ENCODE measurements at regions not wholly inside any gene's neighbourhood (a gene's known extent, or its start where the extent isn't known, plus 50 kb on each side); places are given as distances from the start of the nearest gene placed in this dataset.
A peak's percentile ranks its signal among the peaks of the same experiment; 100 is the strongest.

GRCh38 chr2:8036366-8036765 lies 645.5 kb upstream of the ID2 start:
- no peaks in the 10 kb centered on the region for H3K4me1 ChIP-seq (ENCODE audit: control insufficient read depth, insufficient read depth, low read length)

GRCh38 chr2:8039732-8040131 lies 642.1 kb upstream of the ID2 start:
- Histone ChIP-seq H3K36me3 (ENCODE audit: control insufficient read depth, insufficient read depth, low read length) (no peaks in the 10 kb centered on the region), H3K4me1 (ENCODE audit: control insufficient read depth, insufficient read depth, low read length) (no peaks in the 10 kb centered on the region), H3K9me3 (replicated peaks; ENCODE audit: control insufficient read depth, low read depth, low read length) (peaks cover 12% of the 10 kb centered on the region), H3K27me3 (ENCODE audit: control insufficient read depth, insufficient read depth, low read length) (no peaks in the 10 kb centered on the region), H3K27ac (ENCODE audit: low read length) (no peak overlapping the region), H3K4me3 (ENCODE audit: low read length) (no peak overlapping the region)
- 22% methylated on average over 1 of the region's 2 CpGs for WGBS (ENCODE audit: insufficient coverage)
- peak; percentile 20 for DNase-seq

More at GRCh38 chr2:8036366-8036765, 645.5 kb upstream of the ID2 start:
- Histone ChIP-seq H3K27ac (ENCODE audit: low read length) (no peak overlapping the region), H3K9me3 (replicated peaks; ENCODE audit: control insufficient read depth, low read depth, low read length) (no peaks in the 10 kb centered on the region), H3K27me3 (ENCODE audit: control insufficient read depth, insufficient read depth, low read length) (no peaks in the 10 kb centered on the region), H3K4me3 (ENCODE audit: low read length) (no peak overlapping the region), H3K36me3 (ENCODE audit: control insufficient read depth, insufficient read depth, low read length) (no peaks in the 10 kb centered on the region)
- 100% methylated on average over 2 of the region's 2 CpGs for WGBS (ENCODE audit: insufficient coverage)
- no peak for DNase-seq

DNA sequence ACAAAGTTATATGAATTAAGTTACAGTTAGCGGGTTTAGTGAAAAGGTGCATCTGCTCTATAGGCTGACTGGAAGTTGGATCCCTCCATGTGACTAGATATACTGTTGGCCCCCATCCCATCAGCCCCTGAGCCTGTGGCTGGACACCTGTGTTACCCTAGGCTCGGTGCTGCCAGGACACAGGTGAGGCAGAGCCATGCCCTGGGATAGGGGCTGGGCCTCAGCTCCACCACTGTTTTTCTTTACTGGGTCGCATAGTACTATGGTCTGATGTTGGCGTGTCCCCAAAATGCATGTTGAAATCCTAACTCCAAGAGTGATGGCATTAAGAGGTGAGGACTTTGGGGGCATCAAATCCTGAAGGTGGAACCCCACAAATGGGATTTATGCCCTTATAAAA lies 638.6 kb upstream of the ID2 start:
- Histone ChIP-seq H3K4me1 (ENCODE audit: control insufficient read depth, insufficient read depth, low read length) (no peaks in the 10 kb centered on the region), H3K27me3 (ENCODE audit: control insufficient read depth, insufficient read depth, low read length) (no peaks in the 10 kb centered on the region), H3K36me3 (ENCODE audit: control insufficient read depth, insufficient read depth, low read length) (no peaks in the 10 kb centered on the region), H3K27ac (ENCODE audit: low read length) (no peak overlapping the region), H3K9me3 (replicated peaks; ENCODE audit: control insufficient read depth, low read depth, low read length) (peaks cover 12% of the 10 kb centered on the region), H3K4me3 (ENCODE audit: low read length) (no peak overlapping the region)
- DNase-seq, result no peak
- 91% methylated on average over 3 of the region's 4 CpGs for WGBS (ENCODE audit: insufficient coverage)

GRCh38 chr2:8044046-8044594 lies 637.7 kb upstream of the ID2 start:
- Histone ChIP-seq H3K4me1 (ENCODE audit: control insufficient read depth, insufficient read depth, low read length) (peaks cover 5% of the 10 kb centered on the region), H3K9me3 (replicated peaks; ENCODE audit: control insufficient read depth, low read depth, low read length) (peaks cover 12% of the 10 kb centered on the region), H3K27me3 (ENCODE audit: control insufficient read depth, insufficient read depth, low read length) (no peaks in the 10 kb centered on the region), H3K36me3 (ENCODE audit: control insufficient read depth, insufficient read depth, low read length) (no peaks in the 10 kb centered on the region), H3K27ac (ENCODE audit: low read length) (no peak overlapping the region), H3K4me3 (ENCODE audit: low read length) (no peak overlapping the region)
- DNase-seq, result no peak
- 100% methylated on average over 4 of the region's 4 CpGs for WGBS (ENCODE audit: insufficient coverage)

GRCh38 chr2:8045081-8045614 lies 636.7 kb upstream of the ID2 start:
- Histone ChIP-seq H3K9me3 (replicated peaks; ENCODE audit: control insufficient read depth, low read depth, low read length) (peaks cover 12% of the 10 kb centered on the region), H3K36me3 (ENCODE audit: control insufficient read depth, insufficient read depth, low read length) (no peaks in the 10 kb centered on the region), H3K27ac (ENCODE audit: low read length) (no peak overlapping the region), H3K4me1 (ENCODE audit: control insufficient read depth, insufficient read depth, low read length) (peaks cover 7% of the 10 kb centered on the region), H3K27me3 (ENCODE audit: control insufficient read depth, insufficient read depth, low read length) (no peaks in the 10 kb centered on the region), H3K4me3 (ENCODE audit: low read length) (no peak overlapping the region)
- DNase-seq, result no peak
- 95% methylated on average over 6 of the region's 6 CpGs for WGBS (ENCODE audit: insufficient coverage)

GRCh38 chr2:8046849-8047248 lies 635.0 kb upstream of the ID2 start:
- H3K4me1 ChIP-seq (ENCODE audit: control insufficient read depth, insufficient read depth, low read length), result peaks cover 7% of the 10 kb centered on the region
- peaks cover 11% of the 10 kb centered on the region for H3K9me3 ChIP-seq (replicated peaks; ENCODE audit: control insufficient read depth, low read depth, low read length)
- WGBS (ENCODE audit: insufficient coverage), result no CpG with 5 or more reads among the region's 5 CpGs
- H3K4me3 ChIP-seq (ENCODE audit: low read length), result no peak overlapping the region
- no peak for DNase-seq
- H3K27ac ChIP-seq (ENCODE audit: low read length), result no peak overlapping the region
- H3K27me3 ChIP-seq (ENCODE audit: control insufficient read depth, insufficient read depth, low read length), result no peaks in the 10 kb centered on the region
- no peaks in the 10 kb centered on the region for H3K36me3 ChIP-seq (ENCODE audit: control insufficient read depth, insufficient read depth, low read length)

DNA sequence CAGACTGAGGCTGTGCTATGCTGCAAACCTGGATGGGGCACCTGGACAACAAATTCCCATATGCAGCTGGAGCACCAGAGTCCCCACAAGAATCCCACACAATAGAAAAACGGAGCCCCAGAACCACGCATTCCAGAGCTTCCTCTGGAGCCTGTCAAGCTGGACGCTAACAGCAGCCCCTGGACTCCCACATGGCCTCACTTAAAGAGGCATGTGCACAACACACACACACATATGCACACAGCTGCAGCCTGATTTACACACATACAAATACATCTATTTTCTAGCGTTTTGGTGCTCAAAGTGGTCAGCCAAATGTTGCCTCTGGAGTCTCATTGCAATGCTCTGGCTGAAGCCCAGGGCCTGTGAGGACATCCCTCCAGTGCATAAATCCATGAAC lies 632.7 kb upstream of the ID2 start:
- peak; percentile 94 for DNase-seq
- H3K4me1 ChIP-seq (ENCODE audit: control insufficient read depth, insufficient read depth, low read length), result peaks cover 7% of the 10 kb centered on the region
- no peak overlapping the region for H3K27ac ChIP-seq (ENCODE audit: low read length)
- no peaks in the 10 kb centered on the region for H3K36me3 ChIP-seq (ENCODE audit: control insufficient read depth, insufficient read depth, low read length)
- WGBS (ENCODE audit: insufficient coverage), result 14% methylated on average over 4 of the region's 4 CpGs
- H3K4me3 ChIP-seq (ENCODE audit: low read length), result no peak overlapping the region
- H3K9me3 ChIP-seq (replicated peaks; ENCODE audit: control insufficient read depth, low read depth, low read length), result no peaks in the 10 kb centered on the region
- no peaks in the 10 kb centered on the region for H3K27me3 ChIP-seq (ENCODE audit: control insufficient read depth, insufficient read depth, low read length)

DNA sequence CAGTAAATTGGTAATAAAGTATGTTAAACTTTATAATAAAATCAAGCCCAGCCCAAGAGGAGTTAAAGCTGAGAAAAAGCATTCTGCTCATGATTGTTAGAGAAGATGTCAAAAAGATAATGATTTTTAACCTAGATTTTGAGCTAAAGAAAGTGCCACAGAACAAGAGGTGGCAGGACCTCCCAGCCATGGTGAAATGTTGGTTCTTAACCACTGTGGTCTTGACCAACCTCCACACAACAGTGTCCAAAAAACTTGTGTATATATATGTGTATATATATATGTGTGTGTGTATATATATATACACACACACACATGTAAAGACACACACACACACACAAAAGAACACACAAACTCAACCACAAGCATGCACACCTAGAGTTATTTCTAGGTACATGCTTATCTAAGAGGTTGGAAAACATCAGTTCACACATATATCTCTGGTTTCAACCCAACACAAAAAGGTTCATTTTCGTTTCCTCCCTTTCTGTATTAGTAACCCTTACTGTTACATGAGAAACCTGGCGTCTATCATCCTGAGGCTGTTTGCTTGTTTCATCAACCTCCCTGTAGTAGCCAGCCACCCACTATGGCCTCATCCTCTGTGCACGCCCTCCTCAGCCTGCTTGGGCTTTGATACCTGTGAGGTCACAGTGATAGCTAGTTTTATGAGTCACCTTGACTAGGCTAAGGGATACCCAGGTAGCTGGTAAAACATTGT lies 631.8 kb upstream of the ID2 start:
- no peaks in the 10 kb centered on the region for H3K27me3 ChIP-seq (ENCODE audit: control insufficient read depth, insufficient read depth, low read length)
- 89% methylated on average over 2 of the region's 3 CpGs for WGBS (ENCODE audit: insufficient coverage)
- no peak overlapping the region for H3K27ac ChIP-seq (ENCODE audit: low read length)
- H3K4me3 ChIP-seq (ENCODE audit: low read length), result no peak overlapping the region
- no peaks in the 10 kb centered on the region for H3K36me3 ChIP-seq (ENCODE audit: control insufficient read depth, insufficient read depth, low read length)
- DNase-seq, result no peak
- H3K9me3 ChIP-seq (replicated peaks; ENCODE audit: control insufficient read depth, low read depth, low read length), result no peaks in the 10 kb centered on the region
- peaks cover 7% of the 10 kb centered on the region for H3K4me1 ChIP-seq (ENCODE audit: control insufficient read depth, insufficient read depth, low read length)

DNA sequence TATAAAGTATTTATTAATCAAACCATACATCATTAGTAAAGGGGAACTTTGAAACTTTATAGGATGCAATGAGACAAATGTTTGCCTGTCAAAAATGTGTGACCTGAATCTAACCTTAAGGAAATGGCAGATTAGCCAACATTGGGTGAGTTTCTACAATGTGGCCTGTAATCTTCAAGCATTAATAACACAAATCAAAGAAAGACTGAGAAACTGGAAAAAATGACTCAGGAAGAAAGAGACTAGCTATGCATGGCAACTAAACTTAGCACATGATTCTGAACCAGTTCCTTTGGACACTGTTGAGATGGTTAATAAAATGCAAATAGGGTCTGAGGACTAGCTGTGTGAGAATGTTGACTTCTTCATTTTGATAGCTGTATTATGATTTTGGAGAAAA lies 628.6 kb upstream of the ID2 start:
- DNase-seq, result no peak
- peaks cover 7% of the 10 kb centered on the region for H3K4me1 ChIP-seq (ENCODE audit: control insufficient read depth, insufficient read depth, low read length)
- no peaks in the 10 kb centered on the region for H3K27me3 ChIP-seq (ENCODE audit: control insufficient read depth, insufficient read depth, low read length)
- no peaks in the 10 kb centered on the region for H3K36me3 ChIP-seq (ENCODE audit: control insufficient read depth, insufficient read depth, low read length)
- H3K4me3 ChIP-seq (ENCODE audit: low read length), result no peak overlapping the region
- H3K27ac ChIP-seq (ENCODE audit: low read length), result no peak overlapping the region
- peaks cover 4% of the 10 kb centered on the region for H3K9me3 ChIP-seq (replicated peaks; ENCODE audit: control insufficient read depth, low read depth, low read length)

DNA sequence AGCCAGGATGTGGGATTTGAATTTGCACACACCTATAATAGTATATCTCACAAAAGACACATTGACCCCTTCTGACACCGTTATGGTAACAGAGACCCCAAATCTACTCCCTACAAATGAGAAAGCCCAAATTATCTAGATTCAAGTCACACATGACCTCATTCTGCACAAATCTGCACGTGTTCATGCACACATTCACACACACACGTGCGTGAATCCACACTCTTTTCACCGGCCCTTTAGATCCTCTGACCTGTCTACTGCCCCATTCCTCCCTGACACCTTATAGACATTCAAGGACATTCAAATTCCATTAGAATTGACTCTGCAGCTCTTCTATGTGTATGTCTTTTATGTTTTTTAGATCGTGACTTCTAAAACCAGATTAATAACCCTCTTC lies 627.8 kb upstream of the ID2 start:
- no peaks in the 10 kb centered on the region for H3K36me3 ChIP-seq (ENCODE audit: control insufficient read depth, insufficient read depth, low read length)
- H3K27ac ChIP-seq (ENCODE audit: low read length), result no peak overlapping the region
- H3K27me3 ChIP-seq (ENCODE audit: control insufficient read depth, insufficient read depth, low read length), result no peaks in the 10 kb centered on the region
- H3K4me3 ChIP-seq (ENCODE audit: low read length), result no peak overlapping the region
- peaks cover 4% of the 10 kb centered on the region for H3K9me3 ChIP-seq (replicated peaks; ENCODE audit: control insufficient read depth, low read depth, low read length)
- H3K4me1 ChIP-seq (ENCODE audit: control insufficient read depth, insufficient read depth, low read length), result peaks cover 3% of the 10 kb centered on the region
- 86% methylated on average over 1 of the region's 6 CpGs for WGBS (ENCODE audit: insufficient coverage)
- DNase-seq, result no peak

Measured in muscle of leg (tissue), 3 donors.